Retinal pigment epithelial cell (primary cell): ENCODE measurements at regions not wholly inside any gene's neighbourhood (a gene's known extent, or its start where the extent isn't known, plus 50 kb on each side); places are given as distances from the start of the nearest gene placed in this dataset.

Experiments
- DNase-seq: peaks from one replicate; pipeline ENCODE4 v3.0.0-alpha.2; 2010; ENCODE audit warnings: low read depth
- H3K4me3 ChIP-seq: 2 replicates; pipeline ENCODE4 v1.5.1; 2011; ENCODE audit warnings: mild to moderate bottlenecking, low read length, control low read depth, moderate library complexity
- CTCF ChIP-seq: conservative IDR thresholded peaks from 2 replicates; pipeline ENCODE4 v1.5.1; 2011; ENCODE audit warnings: low read depth, low read length, control low read depth, inconsistent platforms

GRCh38 chr11:80362563-80363340 lies 921.9 kb upstream of the TENM4 start:
- DNase-seq, result no peak
- H3K4me3 ChIP-seq, result no peak overlapping the region
- no peak for TF ChIP-seq CTCF

GRCh38 chr11:80355251-80355650 lies 914.4 kb upstream of the TENM4 start:
- H3K4me3 ChIP-seq, result no peak overlapping the region
- no peak for DNase-seq
- TF ChIP-seq CTCF, result no peak

GRCh38 chr11:80350541-80350940 lies 909.7 kb upstream of the TENM4 start:
- no peak overlapping the region for H3K4me3 ChIP-seq
- DNase-seq, result no peak
- TF ChIP-seq CTCF, result no peak

- no peak for DNase-seq
- H3K4me3 ChIP-seq, result no peak overlapping the region
- no peak for TF ChIP-seq CTCF
Observed at GRCh38 chr11:80349997-80350396, 909.2 kb upstream of the TENM4 start.

GRCh38 chr11:80346353-80347059 lies 905.7 kb upstream of the TENM4 start:
- H3K4me3 ChIP-seq, result no peak overlapping the region
- TF ChIP-seq CTCF, result no peak
- no peak for DNase-seq

GRCh38 chr11:80343436-80343835 lies 902.6 kb upstream of the TENM4 start:
- no peak for DNase-seq
- TF ChIP-seq CTCF, result no peak
- no peak overlapping the region for H3K4me3 ChIP-seq

- TF ChIP-seq CTCF, result no peak
- DNase-seq, result no peak
- no peak overlapping the region for H3K4me3 ChIP-seq
Observed at GRCh38 chr11:80338231-80338630, 897.4 kb upstream of the TENM4 start.
